B cell (primary cell): ENCODE measurements at regions not wholly inside any gene's neighbourhood (a gene's known extent, or its start where the extent isn't known, plus 50 kb on each side); places are given as distances from the start of the nearest gene placed in this dataset.

Experiments
- ATAC-seq: fragments of 200-7000 bp; cut with Tn5 transposase; one replicate; pipeline ENCODE4 v1.10.0; 2021; ENCODE audit warnings: low read depth, mild to moderate bottlenecking, moderate number of reproducible peaks, moderate library complexity
- CTCF ChIA-PET: fragments of 350-600 bp; sonication (Branson Sonifier 250); formaldehyde crosslinking; loops from one replicate; lab custom pipeline; 2021; ENCODE audit warnings: antibody characterized with exemption, inconsistent platforms; lab: Charles Lee
- POLR2A ChIA-PET: fragments of 350-600 bp; sonication (Branson Sonifier 250); formaldehyde crosslinking; loops from one replicate; lab custom pipeline; 2021; ENCODE audit warnings: antibody characterized with exemption; lab: Charles Lee
- DNase-seq: peaks from one replicate; pipeline ENCODE4 v3.0.0; 2013
- H2AFZ ChIP-seq: 2 replicates; pipeline ENCODE4 v1.6.1; 2012; ENCODE audit warnings: mild to moderate bottlenecking, low read depth, low read length; ENCODE audit not compliant: insufficient read depth, poor library complexity, severe bottlenecking
- H3K27ac ChIP-seq, 2 donors: 1 replicate in 1 of 2; 2 replicates in 1 of 2; pipeline ENCODE4 v1.5.1; 2012 to 2013; ENCODE audit warnings: low read length in 2 of 2, mild to moderate bottlenecking in 2 of 2, moderate library complexity in 1 of 2
- H3K27me3 ChIP-seq, 4 experiments: fragments of 200-600 bp in 1 of 4; sonication (generic) in 1 of 4; replicated peaks in 1 of 4; 1 replicate in 2 of 4; 2 replicates in 2 of 4; pipeline versions ENCODE4 v1.6.1 to v1.7.0; 2013 to 2016; ENCODE audit warnings: low read length in 3 of 4, mild to moderate bottlenecking in 2 of 4, mixed read lengths in 1 of 4, moderate library complexity in 1 of 4; ENCODE audit not compliant: insufficient read depth in 4 of 4, control insufficient read depth in 3 of 4; ENCODE audit errors: control extremely low read depth in 1 of 4
- H3K36me3 ChIP-seq, 2 experiments: replicated peaks in 1 of 2; 1 replicate in 1 of 2; 2 replicates in 1 of 2; pipeline versions ENCODE4 v1.6.1 to v1.7.1; 2013; ENCODE audit warnings: low read length in 1 of 2; ENCODE audit not compliant: insufficient read depth in 2 of 2, control insufficient read depth in 1 of 2; ENCODE audit errors: control extremely low read depth in 1 of 2, extremely low read depth in 1 of 2
- H3K4me1 ChIP-seq, 2 donors: fragments of 200-600 bp in 1 of 2; sonication (generic) in 1 of 2; 1 replicate in 1 of 2; 2 replicates in 1 of 2; pipeline versions ENCODE4 v1.5.1 to v1.6.1; 2013 to 2017; ENCODE audit warnings: low read length in 2 of 2; ENCODE audit not compliant: control insufficient read depth in 2 of 2, insufficient read depth in 2 of 2
- H3K4me2 ChIP-seq: replicated peaks from 2 replicates; pipeline ENCODE3; 2012; ENCODE audit warnings: mild to moderate bottlenecking, low read depth, low read length; ENCODE audit not compliant: poor library complexity, severe bottlenecking
- H3K4me3 ChIP-seq, 5 experiments: fragments of 200-600 bp in 1 of 5; sonication (generic) in 1 of 5; 1 replicate in 3 of 5; 2 replicates in 2 of 5; pipeline versions ENCODE4 v1.5.1 to v1.7.0; 2011 to 2016; ENCODE audit warnings: low read length in 4 of 5, mild to moderate bottlenecking in 4 of 5, low read depth in 2 of 5, control low read depth in 1 of 5, moderate library complexity in 1 of 5; ENCODE audit not compliant: insufficient read depth in 1 of 5; ENCODE audit errors: control extremely low read depth in 1 of 5, extremely low read depth in 1 of 5
- H3K79me2 ChIP-seq: fragments of 200-600 bp; sonication (generic); one replicate; pipeline ENCODE4 v1.6.0; 2016; ENCODE audit warnings: low read length; ENCODE audit not compliant: control insufficient read depth, insufficient read depth
- H3K9ac ChIP-seq: fragments of 200-600 bp; sonication (generic); 2 replicates; pipeline ENCODE4 v1.6.1; 2017; ENCODE audit warnings: mild to moderate bottlenecking, low read length, moderate library complexity
- H3K9me3 ChIP-seq, 3 donors: one replicate each; pipeline versions ENCODE4 v1.6.1 to v1.7.1; 2013; ENCODE audit warnings: low read length in 2 of 3; ENCODE audit not compliant: control insufficient read depth in 2 of 3, insufficient read depth in 1 of 3; ENCODE audit errors: control extremely low read depth in 1 of 3
- H4K20me1 ChIP-seq: 2 replicates; pipeline ENCODE4 v1.6.0; 2012; ENCODE audit warnings: mild to moderate bottlenecking, low read length; ENCODE audit not compliant: insufficient read depth, control insufficient read depth, poor library complexity, severe bottlenecking
- H3K27ac Mint-ChIP-seq: one replicate; pipeline ENCODE4 v1.8.0; 2021; ENCODE audit warnings: mixed read lengths
- H3K27me3 Mint-ChIP-seq: one replicate; pipeline ENCODE4 v1.8.0; 2021; ENCODE audit warnings: mixed read lengths
- H3K4me1 Mint-ChIP-seq: one replicate; pipeline ENCODE4 v1.8.0; 2021; ENCODE audit warnings: mixed read lengths
- H3K4me3 Mint-ChIP-seq: one replicate; pipeline ENCODE4 v1.8.0; 2021; ENCODE audit warnings: mixed read lengths
- H3K9me3 Mint-ChIP-seq: one replicate; pipeline ENCODE4 v1.8.0; 2022; ENCODE audit warnings: mixed read lengths; ENCODE audit not compliant: insufficient read depth
- CTCF ChIP-seq: fragments of 200-600 bp; IDR thresholded peaks from one replicate; pipeline ENCODE4 v1.8.0; 2022; ENCODE audit warnings: antibody characterized with exemption, mild to moderate bottlenecking
- EZH2 ChIP-seq: IDR thresholded peaks from 2 replicates; pipeline ENCODE4 v1.6.1; 2012; ENCODE audit warnings: borderline replicate concordance, low read depth, mild to moderate bottlenecking, moderate library complexity, low read length; ENCODE audit not compliant: insufficient read depth, poor library complexity, severe bottlenecking
- WGBS: methylation state at CpG from one replicate; pipeline ENCODE4 v1.1.5; 2013; ENCODE audit warnings: missing lambda C conversion rate; ENCODE audit not compliant: insufficient coverage; 5-methylcytosine and 5-hydroxymethylcytosine counted together
- intact Hi-C: fragments of 100-400 bp; cut with micrococcal nuclease; formaldehyde crosslinking; loops from one replicate; pipeline ENCODE4 v1.10.0; 2022

- Histone ChIP-seq H4K20me1 (no peaks in the 10 kb centered on the region), H3K4me2 (no peak overlapping the region), H3K79me2 (no peaks in the 10 kb centered on the region), H3K27ac (no peak overlapping the region), H3K9me3 (peaks cover 0 to 17% (median 3%) of the 10 kb centered on the region in 3 donors), H2AFZ (no peak overlapping the region), H3K9ac (no peak overlapping the region), H3K4me3 (no peak overlapping the region), H3K27me3 (no peaks in the 10 kb centered on the region), H3K36me3 (no peaks in the 10 kb centered on the region), H3K4me1 (no peaks in the 10 kb centered on the region)
- ChIA-PET POLR2A (no interaction called here), CTCF (no interaction called here)
- no peak overlapping the region for H3K27ac Mint-ChIP-seq
- H3K4me1 Mint-ChIP-seq: no peaks in the 10 kb centered on the region
- TF ChIP-seq CTCF (no peak), EZH2 (no peak)
- no peaks in the 10 kb centered on the region for H3K27me3 Mint-ChIP-seq
- H3K9me3 Mint-ChIP-seq: peaks cover 8% of the 10 kb centered on the region
- intact Hi-C loops: no loop called here
- DNase-seq (no peak), ATAC-seq (no peak)
- 100% methylated on average over 2 of the region's 2 CpGs for WGBS
- no peak overlapping the region for H3K4me3 Mint-ChIP-seq
These were observed 156.8 kb upstream of the ADAMTS9 start for GRCh38 chr3:64844558-64844957.

GRCh38 chr3:64837986-64838735, 150.4 kb upstream of the ADAMTS9 start:
- no peak for TF ChIP-seq EZH2
- no peak for TF ChIP-seq CTCF
- Mint-ChIP-seq H3K4me3 (no peak overlapping the region), H3K27me3 (no peaks in the 10 kb centered on the region), H3K9me3 (no peaks in the 10 kb centered on the region), H3K4me1 (no peaks in the 10 kb centered on the region), H3K27ac (no peak overlapping the region)
- Histone ChIP-seq H3K4me3 (no peak overlapping the region), H3K4me1 (no peaks in the 10 kb centered on the region), H3K27me3 (no peaks in the 10 kb centered on the region), H3K36me3 (no peaks in the 10 kb centered on the region), H3K9me3 (peaks cover 0 to 1% (median 0%) of the 10 kb centered on the region in 3 donors), H4K20me1 (no peaks in the 10 kb centered on the region), H2AFZ (no peak overlapping the region), H3K9ac (no peak overlapping the region), H3K4me2 (no peak overlapping the region), H3K79me2 (no peaks in the 10 kb centered on the region), H3K27ac (no peak overlapping the region)
- DNase-seq (no peak), ATAC-seq (no peak)
- intact Hi-C loops: no loop called here
- POLR2A ChIA-PET: no interaction called here
- WGBS: 6% methylated on average over 2 of the region's 6 CpGs
- CTCF ChIA-PET: no interaction called here
